K562 (cell line): ENCODE measurements at regions not wholly inside any gene's neighbourhood (a gene's known extent, or its start where the extent isn't known, plus 50 kb on each side); places are given as distances from the start of the nearest gene placed in this dataset.
"Not testable (repeated sequence)": the region's sequence is repeated elsewhere in the genome, so short reads cannot be mapped to it uniquely, and the experiment has no call there.

Experiments
- ATAC-seq: fragments of 200-7000 bp; cut with Tn5 transposase; 3 replicates; pipeline ENCODE4 v1.9.1; 2020; ENCODE audit warnings: moderate library complexity
- BruUV-seq: library from RNA; stranded (reverse); fragments of 400-500 nt; replicated peaks from 2 replicates; lab custom pipeline; 2021; lab: Mats Ljungman, UMichigan
- CTCF ChIA-PET: fragments of 300-600 bp; formaldehyde crosslinking; extraction: SDS; loops from one replicate; lab custom pipeline; 2021; ENCODE audit warnings: low intra/inter-chr PET ratio; lab: Yijun Ruan, JAX
- POLR2A ChIA-PET: fragments of 300-600, 350-650 bp; sonication (Branson Sonifier 250); formaldehyde crosslinking; extraction: SDS; loops from one replicate; lab custom pipeline; 2021; ENCODE audit warnings: antibody characterized with exemption, inconsistent platforms; lab: Yijun Ruan, JAX
- DNase-seq, 4 experiments: peaks; one replicate each; pipeline versions ENCODE4 v3.0.0 to v3.0.0-alpha.2; 2011 to 2018; ENCODE audit warnings: low spot score in 3 of 4, mixed read lengths in 3 of 4; ENCODE audit errors: extremely low read depth in 1 of 4
- FAIRE-seq: peaks from 2 replicates; lab custom pipeline; 2011; peaks lifted over from hg19 to GRCh38; lab: Jason Lieb, UNC
- H2AFZ ChIP-seq: 2 replicates; pipeline ENCODE4 v1.6.0; 2011; ENCODE audit warnings: low read depth, low read length, control low read depth, inconsistent platforms
- H3K27ac ChIP-seq: fragments of 200-600 bp; 3 replicates; pipeline ENCODE4 v1.8.0; 2011; ENCODE audit warnings: low read depth, mild to moderate bottlenecking, control low read depth, inconsistent platforms, low read length, moderate library complexity, mixed read lengths; ENCODE audit errors: extremely low read depth
- H3K27me3 ChIP-seq, 2 experiments: fragments of 300-600 bp in 1 of 2; 2 replicates in 1 of 2; 3 replicates in 1 of 2; pipeline versions ENCODE4 v1.6.0 to v1.8.0; 2011; ENCODE audit warnings: inconsistent platforms in 2 of 2, low read length in 2 of 2, mild to moderate bottlenecking in 1 of 2, mixed read lengths in 1 of 2, moderate library complexity in 1 of 2; ENCODE audit not compliant: control insufficient read depth in 2 of 2, insufficient read depth in 2 of 2
- H3K36me3 ChIP-seq: fragments of 300-600 bp; 3 replicates; pipeline ENCODE4 v1.8.0; 2011; ENCODE audit warnings: mild to moderate bottlenecking, low read length, inconsistent platforms; ENCODE audit not compliant: control insufficient read depth, insufficient read depth
- H3K4me1 ChIP-seq, 2 experiments: fragments of 200-600 bp in 1 of 2; replicated peaks in 1 of 2; 2 replicates in 1 of 2; 3 replicates in 1 of 2; pipeline versions ENCODE4 v1.5.1 to v1.8.0; 2011; ENCODE audit warnings: inconsistent platforms in 2 of 2, low read length in 2 of 2, mild to moderate bottlenecking in 1 of 2, mixed read lengths in 1 of 2, moderate library complexity in 1 of 2; ENCODE audit not compliant: control insufficient read depth in 2 of 2, insufficient read depth in 2 of 2
- H3K4me2 ChIP-seq: 2 replicates; pipeline ENCODE4 v1.6.1; 2011; ENCODE audit warnings: low read length, control low read depth, inconsistent platforms, mixed read lengths; ENCODE audit not compliant: insufficient read depth
- H3K4me3 ChIP-seq: fragments of 200-600 bp; sonication (generic), shearing (Covaris generic); 2 replicates; pipeline ENCODE4 v1.5.1; 2016; ENCODE audit warnings: control low read depth, inconsistent platforms
- H3K79me2 ChIP-seq: fragments of 200-600 bp; 3 replicates; pipeline ENCODE4 v1.8.0; 2011; ENCODE audit warnings: low read length, inconsistent platforms; ENCODE audit not compliant: control insufficient read depth, insufficient read depth
- H3K9ac ChIP-seq, 2 experiments: 2 replicates each; pipeline versions ENCODE4 v1.6.0 to v1.6.1; 2011; ENCODE audit warnings: low read depth in 2 of 2, low read length in 2 of 2, control low read depth in 1 of 2, inconsistent platforms in 1 of 2, mild to moderate bottlenecking in 1 of 2, mixed read lengths in 1 of 2; ENCODE audit not compliant: insufficient read depth in 1 of 2
- H3K9me1 ChIP-seq: one replicate; pipeline ENCODE4 v1.6.0; 2011; ENCODE audit warnings: inconsistent platforms, mild to moderate bottlenecking, low read length, moderate library complexity; ENCODE audit not compliant: control insufficient read depth, insufficient read depth
- H3K9me3 ChIP-seq: replicated peaks from 2 replicates; pipeline ENCODE4 v1.5.1; 2011; ENCODE audit warnings: low read depth, low read length, inconsistent platforms; ENCODE audit not compliant: control insufficient read depth, insufficient read depth
- H4K20me1 ChIP-seq: replicated peaks from 2 replicates; pipeline ENCODE4 v1.6.1; 2011; ENCODE audit warnings: low read length, inconsistent platforms, mixed read lengths; ENCODE audit not compliant: control insufficient read depth, insufficient read depth
- ATF2 ChIP-seq: sonication (generic); formaldehyde crosslinking; IDR thresholded peaks from 2 replicates; pipeline ENCODE4 v1.8.1; 2022; ENCODE audit warnings: missing genetic modification reagents
- BRD9 ChIP-seq: fragments of 450-650 bp; IDR thresholded peaks from 2 replicates; pipeline ENCODE4 v1.6.1; 2018; ENCODE audit warnings: low read depth; ENCODE audit not compliant: partially characterized antibody
- KAT8 ChIP-seq: fragments of 450-650 bp; IDR thresholded peaks from 2 replicates; pipeline ENCODE4 v1.6.1; 2016; ENCODE audit warnings: low read depth, mild to moderate bottlenecking
- SMAD2 ChIP-seq: fragments of 150-350 bp; IDR thresholded peaks from 2 replicates; pipeline ENCODE4 v1.6.1; 2014; ENCODE audit warnings: low read depth, mild to moderate bottlenecking, low read length
- ZNF512 ChIP-seq: IDR thresholded peaks from 2 replicates; pipeline ENCODE4 v1.6.1; 2016; ENCODE audit warnings: missing genetic modification characterization, missing compliant biosample characterization
- WGBS: fragments of 100-300 bp; shearing (Covaris generic); methylation state at CpG from one replicate; pipeline ENCODE4 v1.1.6; 2016; ENCODE audit warnings: low coverage, mixed read lengths; ENCODE audit not compliant: insufficient coverage; ENCODE audit errors: missing lambda C conversion rate; 5-methylcytosine and 5-hydroxymethylcytosine counted together
- in situ Hi-C: fragments of 300-500 bp; cut with MboI; formaldehyde crosslinking; loops from 4 replicates; pipeline ENCODE4 v1.15.0; 2018; ENCODE audit warnings: inconsistent platforms, mixed read lengths
- intact Hi-C: fragments of 100-400 bp; cut with micrococcal nuclease; formaldehyde crosslinking; loops from 2 replicates; pipeline ENCODE4 v1.14.2; 2022
- TF ChIP-seq, protein P1 (sequence below): fragments of 250-450 bp; sonication (Bioruptor Pico); IDR thresholded peaks from 2 replicates; pipeline ENCODE4 v1.5.0; 2022; ENCODE audit warnings: mild to moderate bottlenecking

DNA sequence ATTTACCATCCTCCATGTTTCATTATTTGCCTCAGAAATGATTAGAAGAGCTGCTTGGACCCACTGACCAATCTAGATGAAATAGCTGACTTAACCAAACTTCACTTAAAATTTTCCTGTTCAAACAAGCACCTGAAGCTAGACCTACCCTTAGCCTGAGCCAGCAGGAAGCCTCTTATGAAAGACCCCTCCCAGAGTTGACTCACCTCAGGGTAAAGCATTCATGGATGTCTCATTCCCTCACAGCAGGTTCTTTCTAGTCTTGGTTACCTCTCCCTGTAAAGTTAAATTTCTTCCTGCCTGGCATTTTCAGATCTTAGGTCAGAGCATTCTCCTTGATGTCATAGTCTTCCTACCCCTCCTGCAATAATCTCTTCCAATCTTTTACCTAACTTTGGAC is 1209.8 kb downstream of the FLRT2 start (continued):
- TF ChIP-seq, protein P1, sequence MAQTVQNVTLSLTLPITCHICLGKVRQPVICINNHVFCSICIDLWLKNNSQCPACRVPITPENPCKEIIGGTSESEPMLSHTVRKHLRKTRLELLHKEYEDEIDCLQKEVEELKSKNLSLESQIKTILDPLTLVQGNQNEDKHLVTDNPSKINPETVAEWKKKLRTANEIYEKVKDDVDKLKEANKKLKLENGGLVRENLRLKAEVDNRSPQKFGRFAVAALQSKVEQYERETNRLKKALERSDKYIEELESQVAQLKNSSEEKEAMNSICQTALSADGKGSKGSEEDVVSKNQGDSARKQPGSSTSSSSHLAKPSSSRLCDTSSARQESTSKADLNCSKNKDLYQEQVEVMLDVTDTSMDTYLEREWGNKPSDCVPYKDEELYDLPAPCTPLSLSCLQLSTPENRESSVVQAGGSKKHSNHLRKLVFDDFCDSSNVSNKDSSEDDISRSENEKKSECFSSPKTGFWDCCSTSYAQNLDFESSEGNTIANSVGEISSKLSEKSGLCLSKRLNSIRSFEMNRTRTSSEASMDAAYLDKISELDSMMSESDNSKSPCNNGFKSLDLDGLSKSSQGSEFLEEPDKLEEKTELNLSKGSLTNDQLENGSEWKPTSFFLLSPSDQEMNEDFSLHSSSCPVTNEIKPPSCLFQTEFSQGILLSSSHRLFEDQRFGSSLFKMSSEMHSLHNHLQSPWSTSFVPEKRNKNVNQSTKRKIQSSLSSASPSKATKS (CRISPR knock-in tag) = no peak
- no peak for TF ChIP-seq KAT8
- TF ChIP-seq ZNF512 = no peak
- TF ChIP-seq BRD9 = no peak
- no peak for TF ChIP-seq SMAD2
- TF ChIP-seq ATF2 (CRISPR knock-in tag) = no peak
- TF ChIP-seq, all 486 proteins: peak for 0

GRCh38 chr14:86731427-86731826 is 1201.5 kb downstream of the FLRT2 start:
- not testable (repeated sequence) for BruUV-seq, FAIRE-seq

More at GRCh38 chr14:86731427-86731826, 1201.5 kb downstream of the FLRT2 start:
- H3K27me3 ChIP-seq, H3K4me1 ChIP-seq, H3K27ac ChIP-seq, intact Hi-C loops, H3K9ac ChIP-seq, H3K36me3 ChIP-seq, CTCF ChIA-PET, H2AFZ ChIP-seq, in situ Hi-C loops, POLR2A ChIA-PET, H3K9me1 ChIP-seq, H3K4me2 ChIP-seq, H4K20me1 ChIP-seq, H3K4me3 ChIP-seq, H3K9me3 ChIP-seq, H3K79me2 ChIP-seq, ATAC-seq, DNase-seq: not testable (repeated sequence)
- WGBS = 0% methylated on average over 2 of the region's 2 CpGs
